HS-27A (cell line): ENCODE measurements at regions not wholly inside any gene's neighbourhood (a gene's known extent, or its start where the extent isn't known, plus 50 kb on each side); places are given as distances from the start of the nearest gene placed in this dataset.
A peak's percentile ranks its signal among the peaks of the same experiment; 100 is the strongest.

Experiments
- DNase-seq: peaks from one replicate; pipeline ENCODE4 v3.0.0-alpha.2; 2012; ENCODE audit warnings: low read depth, missing footprints

DNA sequence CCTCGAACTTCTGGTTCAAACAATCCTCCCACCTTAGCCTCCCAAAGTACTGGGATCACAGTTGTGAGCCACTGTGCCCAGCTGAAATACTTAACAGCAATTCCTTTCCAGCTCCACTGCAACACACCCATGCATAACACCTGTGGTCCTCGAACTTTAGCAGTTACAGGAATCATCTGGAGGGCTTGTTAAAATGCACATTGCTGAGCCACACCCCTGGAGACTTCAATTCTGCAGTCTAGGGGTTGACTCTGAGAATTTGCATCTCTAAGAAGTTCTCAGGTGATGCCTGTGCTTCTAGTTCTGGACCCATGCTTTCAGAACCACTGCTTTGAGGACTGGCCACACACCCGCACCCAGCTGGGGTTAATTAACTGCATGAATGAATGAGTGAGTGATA is 53.1 kb upstream of the UBL3 start:
- DNase-seq = no peak

DNA sequence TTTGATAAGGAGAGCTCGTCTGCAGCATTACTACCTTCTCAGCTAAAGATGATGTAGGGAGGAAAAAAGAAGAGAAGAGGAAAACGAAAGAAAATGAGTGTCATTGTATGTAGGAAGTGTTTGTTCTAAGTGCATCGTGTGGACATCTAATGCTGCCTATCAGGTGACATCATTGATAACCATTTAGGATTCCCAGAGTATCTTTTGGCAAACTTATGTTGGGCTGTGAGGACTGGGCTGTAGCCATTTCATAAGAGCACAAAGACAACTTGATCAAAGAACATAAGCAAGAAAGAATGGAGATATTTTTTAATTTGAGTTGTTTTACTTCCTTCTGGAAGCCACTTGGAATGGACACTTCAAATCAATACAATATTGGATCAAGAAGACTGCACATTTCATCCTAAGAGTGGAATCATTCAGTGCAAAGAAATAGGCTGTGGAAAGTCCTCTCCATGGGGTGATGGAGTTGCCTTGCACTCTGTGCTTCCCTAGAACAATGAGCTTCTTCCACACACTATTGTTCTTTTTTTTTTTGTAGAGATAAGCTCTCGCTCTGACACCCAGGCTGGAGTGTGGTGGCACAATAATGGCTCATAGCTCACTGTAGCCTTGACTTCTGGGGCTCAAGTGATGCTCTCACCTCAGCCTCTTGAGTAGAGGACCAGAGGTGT is 52.4 kb upstream of the UBL3 start:
- DNase-seq = no peak

- peak; percentile 77 for DNase-seq
Observed at GRCh38 chr13:29901710-29902631, 51.6 kb upstream of the UBL3 start.
